Raji (cell line): ENCODE measurements at regions not wholly inside any gene's neighbourhood (a gene's known extent, or its start where the extent isn't known, plus 50 kb on each side); places are given as distances from the start of the nearest gene placed in this dataset.

ENCODE experiments used
- POLR2A ChIP-seq: IDR thresholded peaks from 2 replicates; pipeline ENCODE4 v1.6.1; 2011; ENCODE audit warnings: low read depth, low read length, control low read depth; ENCODE audit not compliant: insufficient read depth

GRCh38 chr13:50587645-50588373 is 255.7 kb downstream of the DLEU7 start:
- TF ChIP-seq POLR2A: no peak

GRCh38 chr13:50588491-50589130 is 254.9 kb downstream of the DLEU7 start:
- TF ChIP-seq POLR2A: no peak

- no peak for TF ChIP-seq POLR2A
Observed at GRCh38 chr13:50589139-50589538, 254.4 kb downstream of the DLEU7 start.

- no peak for TF ChIP-seq POLR2A
Observed at GRCh38 chr13:50589651-50590054, 253.8 kb downstream of the DLEU7 start.

GRCh38 chr13:50592412-50593155 is 250.9 kb downstream of the DLEU7 start:
- TF ChIP-seq POLR2A: no peak

GRCh38 chr13:50593207-50593606 is 250.3 kb downstream of the DLEU7 start:
- TF ChIP-seq POLR2A: no peak

- TF ChIP-seq POLR2A: peak; percentile 41; the same call in 1 of the 2 replicates
Observed at GRCh38 chr13:50594276-50595051, 249.0 kb downstream of the DLEU7 start.

- no peak for TF ChIP-seq POLR2A
Observed at GRCh38 chr13:50595196-50595595, 248.3 kb downstream of the DLEU7 start.

- no peak for TF ChIP-seq POLR2A
Observed at GRCh38 chr13:50596156-50596555, 247.3 kb downstream of the DLEU7 start.

GRCh38 chr13:50596776-50597203 is 246.7 kb downstream of the DLEU7 start:
- TF ChIP-seq POLR2A: no peak

- TF ChIP-seq POLR2A: peak; percentile 35; the same call in 1 of the 2 replicates
Observed at GRCh38 chr13:50598338-50598737, 245.2 kb downstream of the DLEU7 start.

- no peak for TF ChIP-seq POLR2A
Observed at GRCh38 chr13:50599046-50599445, 244.4 kb downstream of the DLEU7 start.

GRCh38 chr13:50599927-50600326 is 243.6 kb downstream of the DLEU7 start:
- no peak for TF ChIP-seq POLR2A

GRCh38 chr13:50608370-50608769 is 235.1 kb downstream of the DLEU7 start:
- TF ChIP-seq POLR2A: no peak

- TF ChIP-seq POLR2A: no peak
Observed at GRCh38 chr13:50609011-50609410, 234.5 kb downstream of the DLEU7 start.

GRCh38 chr13:50610238-50610637 is 233.3 kb downstream of the DLEU7 start:
- TF ChIP-seq POLR2A: no peak
